ENCODE measurements at regions not wholly inside any gene's neighbourhood (a gene's known extent, or its start where the extent isn't known, plus 50 kb on each side); places are given as distances from the start of the nearest gene placed in this dataset.

- no peak for TF ChIP-seq CTCF (IDR thresholded peaks at IDR 0.05; ENCODE audit: low read depth, low read length)
- no peak for DNase-seq (ENCODE audit: low read depth, low spot score)
- H3K4me3 ChIP-seq (ENCODE audit: low read depth, low read length) = no peak overlapping the region
- in situ Hi-C loops (cut with HindIII; ENCODE audit: low sequenced_read_pairs) = no loop called here
These were observed 67.8 kb upstream of the EGLN3 start for GRCh38 chr14:34018564-34019244.

- no peak for TF ChIP-seq CTCF (IDR thresholded peaks at IDR 0.05; ENCODE audit: low read depth, low read length)
- H3K4me3 ChIP-seq (ENCODE audit: low read depth, low read length) = no peak overlapping the region
These were observed 67.3 kb upstream of the EGLN3 start for GRCh38 chr14:34018125-34018524.

GRCh38 chr14:34015383-34015782 lies 64.5 kb upstream of the EGLN3 start:
- no peak for TF ChIP-seq CTCF (IDR thresholded peaks at IDR 0.05; ENCODE audit: low read depth, low read length)
- no peak for DNase-seq (ENCODE audit: low read depth, low spot score)
- no peak overlapping the region for H3K4me3 ChIP-seq (ENCODE audit: low read depth, low read length)
- in situ Hi-C loops (cut with HindIII; ENCODE audit: low sequenced_read_pairs) = no loop called here

More at GRCh38 chr14:34018125-34018524, 67.3 kb upstream of the EGLN3 start:
- DNase-seq (ENCODE audit: low read depth, low spot score) = no peak
- in situ Hi-C loops (cut with HindIII; ENCODE audit: low sequenced_read_pairs) = no loop called here

- no peak overlapping the region for H3K4me3 ChIP-seq (ENCODE audit: low read depth, low read length)
- no peak for DNase-seq (ENCODE audit: low read depth, low spot score)
- in situ Hi-C loops (cut with HindIII; ENCODE audit: low sequenced_read_pairs) = no loop called here
- no peak for TF ChIP-seq CTCF (IDR thresholded peaks at IDR 0.05; ENCODE audit: low read depth, low read length)
These were observed 64.1 kb upstream of the EGLN3 start for GRCh38 chr14:34014936-34015335.

- DNase-seq (ENCODE audit: low read depth, low spot score) = no peak
- in situ Hi-C loops (cut with HindIII; ENCODE audit: low sequenced_read_pairs) = no loop called here
- TF ChIP-seq CTCF (IDR thresholded peaks at IDR 0.05; ENCODE audit: low read depth, low read length) = no peak
- no peak overlapping the region for H3K4me3 ChIP-seq (ENCODE audit: low read depth, low read length)
These were observed 62.8 kb upstream of the EGLN3 start for GRCh38 chr14:34013721-34014060.

- in situ Hi-C loops (cut with HindIII; ENCODE audit: low sequenced_read_pairs) = no loop called here
- DNase-seq (ENCODE audit: low read depth, low spot score) = no peak
- no peak for TF ChIP-seq CTCF (IDR thresholded peaks at IDR 0.05; ENCODE audit: low read depth, low read length)
These were observed 62.3 kb upstream of the EGLN3 start for GRCh38 chr14:34012978-34013720.

More at GRCh38 chr14:34012978-34013720, 62.3 kb upstream of the EGLN3 start:
- H3K4me3 ChIP-seq (ENCODE audit: low read depth, low read length) = no peak overlapping the region
